GM23248 (cell line): ENCODE measurements at regions not wholly inside any gene's neighbourhood (a gene's known extent, or its start where the extent isn't known, plus 50 kb on each side); places are given as distances from the start of the nearest gene placed in this dataset.

ENCODE experiments used
- DNase-seq: peaks from one replicate; pipeline ENCODE4 v3.0.0-alpha.2; 2015
- H2AFZ ChIP-seq: fragments of 200-600 bp; sonication (generic); 2 replicates; pipeline ENCODE4 v1.6.1; 2016; ENCODE audit warnings: antibody characterized with exemption
- H3F3A ChIP-seq: fragments of 200-600 bp; sonication (generic); 2 replicates; pipeline ENCODE4 v1.6.1; 2016; ENCODE audit warnings: mild to moderate bottlenecking, antibody characterized with exemption, mixed run types; ENCODE audit not compliant: insufficient read depth
- H3K27ac ChIP-seq: fragments of 200-600 bp; sonication (generic); 2 replicates; pipeline ENCODE4 v1.5.1; 2016; ENCODE audit warnings: mild to moderate bottlenecking
- H3K27me3 ChIP-seq: fragments of 200-600 bp; sonication (generic); replicated peaks from 2 replicates; pipeline ENCODE4 v1.6.1; 2016; ENCODE audit warnings: mild to moderate bottlenecking; ENCODE audit not compliant: insufficient read depth
- H3K36me3 ChIP-seq: fragments of 200-600 bp; sonication (generic); 2 replicates; pipeline ENCODE4 v1.6.1; 2016; ENCODE audit warnings: low read depth, mild to moderate bottlenecking
- H3K4me1 ChIP-seq: fragments of 200-600 bp; sonication (generic); 2 replicates; pipeline ENCODE4 v1.6.1; 2016; ENCODE audit warnings: mild to moderate bottlenecking; ENCODE audit not compliant: insufficient read depth
- H3K4me2 ChIP-seq: fragments of 200-600 bp; sonication (generic); one replicate; pipeline ENCODE4 v1.6.1; 2016; ENCODE audit warnings: mild to moderate bottlenecking; ENCODE audit not compliant: unreplicated experiment
- H3K4me3 ChIP-seq: fragments of 200-600 bp; sonication (generic); 2 replicates; pipeline ENCODE4 v1.5.1; 2016; ENCODE audit warnings: mild to moderate bottlenecking
- H3K79me2 ChIP-seq: fragments of 200-600 bp; sonication (generic); 2 replicates; pipeline ENCODE4 v1.6.1; 2016; ENCODE audit warnings: mild to moderate bottlenecking; ENCODE audit not compliant: insufficient read depth
- H3K9ac ChIP-seq: fragments of 200-600 bp; sonication (generic); 2 replicates; pipeline ENCODE4 v1.6.1; 2016; ENCODE audit warnings: mild to moderate bottlenecking
- H3K9me2 ChIP-seq: fragments of 200-600 bp; sonication (generic); 2 replicates; pipeline ENCODE4 v1.6.1; 2016; ENCODE audit warnings: mixed run types, mild to moderate bottlenecking, moderate library complexity; ENCODE audit not compliant: insufficient read depth
- H3K9me3 ChIP-seq: fragments of 200-600 bp; sonication (generic); one replicate; pipeline ENCODE4 v1.6.1; 2017; ENCODE audit warnings: low read depth
- H4K20me1 ChIP-seq: fragments of 200-600 bp; sonication (generic); 2 replicates; pipeline ENCODE4 v1.6.0; 2016; ENCODE audit not compliant: insufficient read depth
- EZH2 ChIP-seq: fragments of 200-600 bp; sonication (generic); IDR thresholded peaks from 2 replicates; pipeline ENCODE4 v1.6.1; 2018; ENCODE audit warnings: antibody characterized with exemption, mild to moderate bottlenecking; ENCODE audit not compliant: insufficient read depth, poor library complexity, severe bottlenecking
- EZH2phosphoT487 ChIP-seq: fragments of 200-600 bp; sonication (generic); IDR thresholded peaks from 2 replicates; pipeline ENCODE4 v1.6.1; 2018; ENCODE audit warnings: antibody characterized with exemption, moderate library complexity, mild to moderate bottlenecking, low read depth; ENCODE audit not compliant: insufficient read depth
- WGBS, 2 experiments: methylation state at CpG; one replicate each; pipeline ENCODE4 v1.1.6; 2015 to 2017; ENCODE audit warnings: low lambda C conversion rate in 2 of 2, low coverage in 1 of 2; ENCODE audit errors: missing lambda C conversion rate in 2 of 2; 5-methylcytosine and 5-hydroxymethylcytosine counted together
- in situ Hi-C: fragments of 300-500 bp; cut with MboI; formaldehyde crosslinking; loops from 2 replicates; pipeline ENCODE4 v1.15.0; 2020

DNA sequence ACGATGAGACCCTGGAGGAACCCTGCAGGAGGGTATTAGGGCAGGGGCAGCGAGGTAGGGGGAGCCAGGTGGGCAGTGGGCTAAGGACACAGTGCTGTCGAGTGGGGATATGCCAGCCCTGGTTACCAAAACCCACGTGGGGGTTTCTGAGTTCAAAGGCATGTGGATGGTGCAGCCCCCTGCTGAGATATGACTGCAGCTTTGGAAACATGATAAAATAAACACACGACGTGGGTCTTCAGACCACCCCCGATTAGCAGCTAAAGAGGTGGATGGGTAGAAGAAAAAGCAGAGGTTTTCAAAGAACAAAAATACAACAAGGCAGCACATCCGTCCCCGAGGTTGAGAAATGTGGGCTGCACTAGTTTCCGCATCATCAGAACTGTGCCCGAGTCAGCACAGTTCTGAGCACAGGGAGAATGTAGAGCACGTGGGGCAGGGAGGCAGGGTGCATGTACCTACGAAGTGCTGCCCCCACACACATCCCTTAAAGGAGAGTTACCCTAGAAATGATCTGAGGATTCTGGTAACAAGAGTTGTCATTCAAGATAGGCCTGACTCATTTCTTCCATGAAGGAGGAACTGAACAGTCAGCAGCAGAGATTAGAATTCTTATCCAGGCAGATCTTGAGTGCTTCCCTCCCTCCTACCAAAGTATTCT lies 121.3 kb downstream of the RPLP1 start:
- 61 to 63% methylated on average over 13 of the region's 13 CpGs for WGBS, 2 experiments
- H3K9ac ChIP-seq: no peak overlapping the region
- in situ Hi-C loops: no loop called here
- H3K27ac ChIP-seq: no peak overlapping the region
- no peak overlapping the region for H2AFZ ChIP-seq
- H3K9me2 ChIP-seq: no peaks in the 10 kb centered on the region
- TF ChIP-seq EZH2: no peak
- no peak for TF ChIP-seq EZH2phosphoT487
- no peak overlapping the region for H3K4me2 ChIP-seq
- no peaks in the 10 kb centered on the region for H3K79me2 ChIP-seq
- peak; percentile 68 for DNase-seq
- H3K36me3 ChIP-seq: no peaks in the 10 kb centered on the region
- H3K4me3 ChIP-seq: no peak overlapping the region
- H3K9me3 ChIP-seq: no peaks in the 10 kb centered on the region
- H4K20me1 ChIP-seq: no peaks in the 10 kb centered on the region
- H3K4me1 ChIP-seq: no peaks in the 10 kb centered on the region
- H3F3A ChIP-seq: no peaks in the 10 kb centered on the region
- H3K27me3 ChIP-seq: peaks cover 25% of the 10 kb centered on the region

- H3K4me1 ChIP-seq: no peaks in the 10 kb centered on the region
- no peak overlapping the region for H3K4me3 ChIP-seq
- peaks cover 30% of the 10 kb centered on the region for H3K27me3 ChIP-seq
- H3K79me2 ChIP-seq: no peaks in the 10 kb centered on the region
- no peaks in the 10 kb centered on the region for H4K20me1 ChIP-seq
- DNase-seq: no peak
- no peaks in the 10 kb centered on the region for H3K9me2 ChIP-seq
- H3K27ac ChIP-seq: no peak overlapping the region
- no peak overlapping the region for H3K4me2 ChIP-seq
- H3K36me3 ChIP-seq: no peaks in the 10 kb centered on the region
- H3K9ac ChIP-seq: no peak overlapping the region
- H2AFZ ChIP-seq: no peak overlapping the region
- TF ChIP-seq EZH2phosphoT487 (no peak), EZH2 (no peak)
- no peaks in the 10 kb centered on the region for H3F3A ChIP-seq
- H3K9me3 ChIP-seq: no peaks in the 10 kb centered on the region
- 76 to 77% methylated on average over 5 of the region's 5 CpGs for WGBS, 2 experiments
- in situ Hi-C loops: no loop called here
Measured at GRCh38 chr15:69574506-69574905, 121.9 kb downstream of the RPLP1 start.

- H3K27me3 ChIP-seq: peaks cover 37% of the 10 kb centered on the region
- TF ChIP-seq EZH2phosphoT487 (no peak), EZH2 (no peak)
Measured at GRCh38 chr15:69575387-69575786, 122.8 kb downstream of the RPLP1 start.

DNA sequence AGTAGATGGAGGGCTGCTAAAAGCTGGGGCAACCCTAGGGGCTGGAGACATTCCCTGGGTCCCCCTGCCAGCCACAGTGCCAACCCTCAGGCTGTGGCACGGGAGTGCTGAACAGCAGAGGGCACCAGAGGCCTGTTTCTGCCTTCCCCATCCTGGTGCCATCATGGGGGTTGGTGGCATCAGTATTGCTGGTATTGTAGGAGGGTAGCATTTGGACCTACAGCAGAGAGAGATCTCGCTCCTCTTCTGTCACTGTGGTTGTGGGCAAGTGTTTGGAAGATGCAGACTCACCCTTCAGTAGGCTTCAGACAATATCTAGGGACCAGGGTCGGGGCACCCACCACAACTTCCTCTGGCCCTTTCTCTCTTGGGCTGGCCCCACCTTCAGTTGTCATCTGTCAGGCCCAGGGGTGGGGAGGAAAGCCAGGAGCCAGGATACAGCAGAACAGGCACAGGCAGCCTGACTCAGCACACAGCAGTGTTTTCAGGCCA lies 123.5 kb downstream of the RPLP1 start:
- 53 to 59% methylated on average over 2 to 3 of the region's 3 CpGs for WGBS, 2 experiments
- H3K9me3 ChIP-seq: no peaks in the 10 kb centered on the region
- no peaks in the 10 kb centered on the region for H3K4me1 ChIP-seq
- H3K36me3 ChIP-seq: no peaks in the 10 kb centered on the region
- H3K79me2 ChIP-seq: no peaks in the 10 kb centered on the region
- no peaks in the 10 kb centered on the region for H4K20me1 ChIP-seq
- H3K27ac ChIP-seq: no peak overlapping the region
- no peak overlapping the region for H3K9ac ChIP-seq
- no peak for TF ChIP-seq EZH2
- no peak for TF ChIP-seq EZH2phosphoT487
- H3K9me2 ChIP-seq: no peaks in the 10 kb centered on the region
- H2AFZ ChIP-seq: no peak overlapping the region
- H3K4me2 ChIP-seq: no peak overlapping the region
- no peak overlapping the region for H3K4me3 ChIP-seq
- H3K27me3 ChIP-seq: peaks cover 41% of the 10 kb centered on the region
- in situ Hi-C loops: no loop called here
- no peaks in the 10 kb centered on the region for H3F3A ChIP-seq
- DNase-seq: peak; percentile 64

More at GRCh38 chr15:69575387-69575786, 122.8 kb downstream of the RPLP1 start:
- Histone ChIP-seq H2AFZ (no peak overlapping the region), H3K27ac (no peak overlapping the region), H3K4me3 (no peak overlapping the region), H3F3A (no peaks in the 10 kb centered on the region), H3K4me2 (no peak overlapping the region), H3K9ac (no peak overlapping the region), H3K4me1 (no peaks in the 10 kb centered on the region), H3K79me2 (no peaks in the 10 kb centered on the region), H3K36me3 (no peaks in the 10 kb centered on the region), H4K20me1 (no peaks in the 10 kb centered on the region), H3K9me3 (no peaks in the 10 kb centered on the region), H3K9me2 (no peaks in the 10 kb centered on the region)
- DNase-seq: no peak
- 88 to 90% methylated on average over 6 of the region's 6 CpGs for WGBS, 2 experiments
- in situ Hi-C loops: no loop called here

DNA sequence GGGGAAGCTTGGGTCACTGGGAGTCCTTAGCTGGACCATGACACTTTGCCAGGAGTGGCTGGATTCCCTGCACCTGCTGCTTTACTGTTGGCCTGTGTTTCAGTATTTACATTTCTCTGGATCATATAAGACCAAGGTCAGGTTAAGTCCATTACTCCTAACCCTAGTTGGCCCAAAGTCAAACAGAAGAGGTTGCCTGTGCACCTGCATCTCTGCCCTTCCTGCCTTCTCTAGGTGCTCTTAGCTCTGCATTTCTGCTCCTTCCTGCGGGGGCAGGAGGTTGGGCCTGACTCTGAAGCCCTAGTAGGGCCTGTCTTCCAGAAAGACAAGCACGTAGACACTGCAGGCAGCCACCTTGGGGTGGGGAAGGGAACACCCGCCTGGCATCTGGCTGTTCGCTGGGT lies 124.3 kb downstream of the RPLP1 start:
- 73 to 76% methylated on average over 4 of the region's 4 CpGs for WGBS, 2 experiments
- H3K9me2 ChIP-seq: no peaks in the 10 kb centered on the region

More for the DNA sequence above, 124.3 kb downstream of the RPLP1 start:
- H3K79me2 ChIP-seq: no peaks in the 10 kb centered on the region
- peaks cover 35% of the 10 kb centered on the region for H3K27me3 ChIP-seq
- no peaks in the 10 kb centered on the region for H3K36me3 ChIP-seq
- H3F3A ChIP-seq: no peaks in the 10 kb centered on the region
- TF ChIP-seq EZH2phosphoT487 (no peak), EZH2 (no peak)
- in situ Hi-C loops: no loop called here
- H3K9me3 ChIP-seq: no peaks in the 10 kb centered on the region
- no peaks in the 10 kb centered on the region for H3K4me1 ChIP-seq
- H3K27ac ChIP-seq: no peak overlapping the region
- H3K4me3 ChIP-seq: no peak overlapping the region
- no peak overlapping the region for H3K4me2 ChIP-seq
- H2AFZ ChIP-seq: no peak overlapping the region
- no peak for DNase-seq
- H4K20me1 ChIP-seq: no peaks in the 10 kb centered on the region
- H3K9ac ChIP-seq: no peak overlapping the region
